OCI-LY1 (cell line): ENCODE measurements at regions not wholly inside any gene's neighbourhood (a gene's known extent, or its start where the extent isn't known, plus 50 kb on each side); places are given as distances from the start of the nearest gene placed in this dataset.

Experiments used
- EZH2 ChIP-seq: fragments of 200-600 bp; sonication (generic), shearing (Covaris generic); IDR thresholded peaks from 2 replicates; pipeline ENCODE4 v1.8.0; 2017; ENCODE audit warnings: borderline replicate concordance, mixed run types, mild to moderate bottlenecking, antibody characterized with exemption, low read length, moderate library complexity, mixed read lengths
- TF ChIP-seq, protein P1 (sequence below): fragments of 200-600 bp; sonication (generic), shearing (Covaris generic); IDR thresholded peaks from 2 replicates; pipeline ENCODE4 v1.5.1; 2017; ENCODE audit warnings: mild to moderate bottlenecking, antibody characterized with exemption, low read length, moderate library complexity, mixed read lengths

DNA sequence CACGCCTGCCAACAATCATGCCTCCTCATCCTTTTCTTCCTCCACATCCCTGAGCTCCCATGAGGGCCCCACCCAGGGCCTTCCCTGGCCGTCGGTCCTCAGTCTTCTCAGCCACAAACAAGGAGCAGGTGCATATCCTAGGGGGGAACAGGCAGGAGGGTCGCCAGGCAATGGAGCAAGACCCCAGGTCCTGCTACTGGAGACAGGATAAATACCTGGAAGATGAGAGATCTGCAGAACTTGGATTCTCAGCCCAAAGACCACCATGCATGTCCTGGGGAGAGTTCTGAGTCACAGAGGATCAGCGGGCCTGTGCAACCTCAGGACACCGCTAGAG lies 344.7 kb upstream of the TSHZ3 start:
- TF ChIP-seq, protein P1, sequence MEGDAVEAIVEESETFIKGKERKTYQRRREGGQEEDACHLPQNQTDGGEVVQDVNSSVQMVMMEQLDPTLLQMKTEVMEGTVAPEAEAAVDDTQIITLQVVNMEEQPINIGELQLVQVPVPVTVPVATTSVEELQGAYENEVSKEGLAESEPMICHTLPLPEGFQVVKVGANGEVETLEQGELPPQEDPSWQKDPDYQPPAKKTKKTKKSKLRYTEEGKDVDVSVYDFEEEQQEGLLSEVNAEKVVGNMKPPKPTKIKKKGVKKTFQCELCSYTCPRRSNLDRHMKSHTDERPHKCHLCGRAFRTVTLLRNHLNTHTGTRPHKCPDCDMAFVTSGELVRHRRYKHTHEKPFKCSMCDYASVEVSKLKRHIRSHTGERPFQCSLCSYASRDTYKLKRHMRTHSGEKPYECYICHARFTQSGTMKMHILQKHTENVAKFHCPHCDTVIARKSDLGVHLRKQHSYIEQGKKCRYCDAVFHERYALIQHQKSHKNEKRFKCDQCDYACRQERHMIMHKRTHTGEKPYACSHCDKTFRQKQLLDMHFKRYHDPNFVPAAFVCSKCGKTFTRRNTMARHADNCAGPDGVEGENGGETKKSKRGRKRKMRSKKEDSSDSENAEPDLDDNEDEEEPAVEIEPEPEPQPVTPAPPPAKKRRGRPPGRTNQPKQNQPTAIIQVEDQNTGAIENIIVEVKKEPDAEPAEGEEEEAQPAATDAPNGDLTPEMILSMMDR: no peak
- TF ChIP-seq EZH2: no peak
